HEK293T (cell line): ENCODE measurements at regions not wholly inside any gene's neighbourhood (a gene's known extent, or its start where the extent isn't known, plus 50 kb on each side); places are given as distances from the start of the nearest gene placed in this dataset.

ENCODE experiments used
- CTCF ChIA-PET: fragments of 350-600 bp; formaldehyde crosslinking; extraction: SDS; loops from one replicate; lab custom pipeline; 2021; ENCODE audit warnings: antibody characterized with exemption, inconsistent platforms; lab: Yijun Ruan, JAX
- POLR2A ChIA-PET: fragments of 350-600 bp; formaldehyde crosslinking; extraction: SDS; loops from one replicate; lab custom pipeline; 2020; ENCODE audit warnings: antibody characterized with exemption, inconsistent platforms; lab: Yijun Ruan, JAX
- DNase-seq: peaks from one replicate; pipeline ENCODE4 v3.0.0; 2012; ENCODE audit warnings: mixed read lengths; ENCODE audit errors: extremely low spot score
- ARNT ChIP-seq: fragments of 450-650 bp; IDR thresholded peaks from 2 replicates; pipeline ENCODE4 v1.6.1; 2017; ENCODE audit warnings: mild to moderate bottlenecking
- BHLHE40 ChIP-seq: fragments of 450-650 bp; IDR thresholded peaks from 2 replicates; pipeline ENCODE4 v1.6.1; 2016; ENCODE audit warnings: mild to moderate bottlenecking, moderate library complexity, borderline replicate concordance
- CTBP1 ChIP-seq: fragments of 450-650 bp; IDR thresholded peaks from 2 replicates; pipeline ENCODE4 v1.6.1; 2016; ENCODE audit warnings: borderline replicate concordance
- ELF4 ChIP-seq: fragments of 450-650 bp; IDR thresholded peaks from 2 replicates; pipeline ENCODE4 v1.6.1; 2017; ENCODE audit warnings: antibody characterized with exemption
- FOXA1 ChIP-seq: fragments of 450-650 bp; IDR thresholded peaks from 2 replicates; pipeline ENCODE4 v1.6.1; 2016; ENCODE audit warnings: mild to moderate bottlenecking
- FOXK2 ChIP-seq: fragments of 450-650 bp; IDR thresholded peaks from 2 replicates; pipeline ENCODE4 v1.6.1; 2016; ENCODE audit warnings: mild to moderate bottlenecking
- FOXM1 ChIP-seq: fragments of 450-650 bp; IDR thresholded peaks from 2 replicates; pipeline ENCODE4 v1.6.1; 2017; ENCODE audit warnings: mild to moderate bottlenecking, borderline replicate concordance
- HDGF ChIP-seq: fragments of 450-650 bp; IDR thresholded peaks from 2 replicates; pipeline ENCODE4 v1.6.1; 2017; ENCODE audit warnings: antibody characterized with exemption, borderline replicate concordance
- L3MBTL2 ChIP-seq: fragments of 450-650 bp; conservative IDR thresholded peaks from 2 replicates; pipeline ENCODE4 v1.6.1; 2016; ENCODE audit warnings: mild to moderate bottlenecking
- LEF1 ChIP-seq: fragments of 450-650 bp; IDR thresholded peaks from 2 replicates; pipeline ENCODE4 v1.6.1; 2017; ENCODE audit warnings: mild to moderate bottlenecking, borderline replicate concordance
- NFRKB ChIP-seq: fragments of 450-650 bp; IDR thresholded peaks from 2 replicates; pipeline ENCODE4 v1.6.1; 2016; ENCODE audit warnings: mild to moderate bottlenecking, moderate library complexity
- SP1 ChIP-seq: fragments of 450-650 bp; IDR thresholded peaks from 2 replicates; pipeline ENCODE4 v1.6.1; 2017
- SUZ12 ChIP-seq: fragments of 450-650 bp; IDR thresholded peaks from 2 replicates; pipeline ENCODE4 v1.6.1; 2016; ENCODE audit warnings: mild to moderate bottlenecking
- TARDBP ChIP-seq: fragments of 450-650 bp; IDR thresholded peaks from 2 replicates; pipeline ENCODE4 v1.6.1; 2016
- ZNF384 ChIP-seq: fragments of 450-650 bp; IDR thresholded peaks from 2 replicates; pipeline ENCODE4 v1.6.1; 2016
- TF ChIP-seq, protein P1 (sequence below): fragments of 450-650 bp; IDR thresholded peaks from 2 replicates; pipeline ENCODE4 v1.6.1; 2016

DNA sequence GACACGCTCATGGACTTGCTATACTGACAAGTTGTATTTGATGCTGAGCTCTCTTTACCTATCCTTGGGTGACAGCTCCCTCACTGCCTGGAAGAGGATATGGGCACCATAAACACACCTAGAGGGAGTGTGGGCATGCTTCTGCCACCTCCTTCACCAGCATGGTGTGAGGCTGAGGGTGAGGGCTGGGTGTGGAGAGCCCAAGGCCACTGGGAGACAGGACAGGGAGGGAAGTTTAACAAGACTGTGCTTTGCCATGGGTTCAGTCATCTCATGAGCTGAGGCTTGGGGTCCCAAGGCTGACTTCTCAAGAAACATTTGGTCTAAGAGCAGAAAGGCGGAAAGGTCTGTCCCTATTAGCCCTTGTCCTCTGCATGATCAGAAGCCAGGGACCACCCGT lies 93.6 kb upstream of the ANKRD55 start:
- POLR2A ChIA-PET: no interaction called here
- CTCF ChIA-PET: no interaction called here

DNA sequence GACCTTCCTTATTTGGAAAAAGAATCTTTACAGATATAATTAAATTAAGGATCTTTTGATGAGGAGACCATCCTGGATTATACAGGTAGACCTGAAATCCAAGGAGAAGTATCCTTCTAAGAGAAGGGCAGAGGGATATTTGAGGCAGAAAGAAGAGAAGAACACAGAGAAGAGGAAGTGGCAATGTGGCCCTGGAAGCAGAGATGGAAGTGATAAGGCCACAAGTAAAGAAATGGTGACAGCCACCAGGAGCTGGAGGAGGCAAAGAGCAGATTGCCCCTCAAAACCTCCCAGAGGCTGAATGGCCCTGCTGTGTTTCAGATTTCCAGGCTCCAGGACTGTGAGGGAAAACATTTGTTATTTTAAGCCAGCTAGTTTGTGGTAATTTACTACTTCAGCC lies 93.0 kb upstream of the ANKRD55 start:
- DNase-seq: no peak
- no peak for TF ChIP-seq TARDBP
- TF ChIP-seq ZNF384: no peak
- TF ChIP-seq, protein P1, sequence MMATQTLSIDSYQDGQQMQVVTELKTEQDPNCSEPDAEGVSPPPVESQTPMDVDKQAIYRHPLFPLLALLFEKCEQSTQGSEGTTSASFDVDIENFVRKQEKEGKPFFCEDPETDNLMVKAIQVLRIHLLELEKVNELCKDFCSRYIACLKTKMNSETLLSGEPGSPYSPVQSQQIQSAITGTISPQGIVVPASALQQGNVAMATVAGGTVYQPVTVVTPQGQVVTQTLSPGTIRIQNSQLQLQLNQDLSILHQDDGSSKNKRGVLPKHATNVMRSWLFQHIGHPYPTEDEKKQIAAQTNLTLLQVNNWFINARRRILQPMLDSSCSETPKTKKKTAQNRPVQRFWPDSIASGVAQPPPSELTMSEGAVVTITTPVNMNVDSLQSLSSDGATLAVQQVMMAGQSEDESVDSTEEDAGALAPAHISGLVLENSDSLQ: no peak
- TF ChIP-seq FOXM1: no peak
- no peak for TF ChIP-seq CTBP1
- no peak for TF ChIP-seq FOXA1
- TF ChIP-seq LEF1: no peak
- no peak for TF ChIP-seq ARNT
- no peak for TF ChIP-seq NFRKB
- TF ChIP-seq L3MBTL2: no peak
- no peak for TF ChIP-seq BHLHE40
- TF ChIP-seq HDGF: no peak
- no peak for TF ChIP-seq SUZ12
- no peak for TF ChIP-seq FOXK2
- no peak for TF ChIP-seq SP1
- no peak for TF ChIP-seq ELF4
- CTCF ChIA-PET: no interaction called here
- POLR2A ChIA-PET: no interaction called here

More for the DNA sequence above, 93.6 kb upstream of the ANKRD55 start:
- TF ChIP-seq FOXK2 (no peak), LEF1 (no peak), SUZ12 (no peak), HDGF (no peak), FOXM1 (no peak), ZNF384 (no peak), L3MBTL2 (no peak), FOXA1 (no peak), TARDBP (no peak), ARNT (no peak), CTBP1 (no peak), SP1 (no peak), BHLHE40 (no peak), NFRKB (no peak)
- DNase-seq: no peak

DNA sequence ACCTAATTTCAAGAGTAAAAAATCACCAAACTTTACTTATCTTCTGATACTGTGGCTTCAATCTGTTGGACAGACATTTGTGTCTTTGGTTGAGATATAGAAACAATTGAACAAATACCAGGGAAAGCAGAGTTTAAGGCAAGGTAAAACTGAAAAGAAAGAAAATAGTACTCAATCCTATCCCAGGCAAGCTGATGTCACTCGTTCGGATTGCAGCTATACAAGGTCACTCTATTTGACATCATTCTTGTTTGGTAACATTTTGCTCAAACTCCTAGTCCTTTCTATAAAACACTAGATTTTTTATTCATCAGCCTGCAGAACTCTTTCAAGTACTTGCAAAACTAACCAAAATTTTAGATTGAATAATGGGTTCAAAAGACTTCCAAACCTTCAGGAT lies 91.9 kb upstream of the ANKRD55 start:
- ChIA-PET CTCF (no interaction called here), POLR2A (no interaction called here)
- no peak for DNase-seq
- TF ChIP-seq SUZ12: no peak
- no peak for TF ChIP-seq FOXM1
- no peak for TF ChIP-seq ARNT
- no peak for TF ChIP-seq HDGF
- no peak for TF ChIP-seq ELF4
- TF ChIP-seq CTBP1: no peak
- no peak for TF ChIP-seq FOXK2
- TF ChIP-seq SP1: no peak
- TF ChIP-seq L3MBTL2: no peak
- TF ChIP-seq TARDBP: no peak

- DNase-seq: no peak
- POLR2A ChIA-PET: no interaction called here
- TF ChIP-seq ZNF384 (no peak), NFRKB (no peak), TARDBP (no peak), L3MBTL2 (no peak), FOXA1 (no peak), ELF4 (no peak), ARNT (no peak), CTBP1 (no peak)
- TF ChIP-seq, protein P1: no peak
- CTCF ChIA-PET: no interaction called here
Observed at GRCh38 chr5:56323505-56323904, 90.4 kb upstream of the ANKRD55 start.

DNA sequence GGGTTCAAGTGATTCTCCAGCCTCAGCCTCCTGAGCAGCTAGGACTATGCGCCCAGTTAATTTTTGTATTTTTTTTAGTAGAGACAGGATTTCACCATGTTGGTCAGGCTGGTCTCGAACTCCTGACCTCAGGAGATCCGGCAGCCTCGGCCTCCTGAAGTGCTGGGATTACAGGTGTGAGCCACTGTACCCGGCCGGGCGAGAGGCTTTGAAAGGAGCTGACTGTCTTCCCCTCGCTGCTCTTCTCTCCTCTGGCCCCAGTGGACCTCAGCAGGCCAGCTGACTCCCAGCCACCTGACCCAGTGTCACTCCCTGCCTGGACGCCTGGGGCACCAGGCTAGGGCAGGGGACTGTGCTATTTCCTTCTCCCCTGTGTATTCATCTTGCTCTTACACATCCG lies 89.5 kb upstream of the ANKRD55 start:
- no peak for TF ChIP-seq ARNT
- no peak for TF ChIP-seq NFRKB
- no peak for TF ChIP-seq ELF4
- POLR2A ChIA-PET: no interaction called here
- no peak for DNase-seq
- CTCF ChIA-PET: no interaction called here

DNA sequence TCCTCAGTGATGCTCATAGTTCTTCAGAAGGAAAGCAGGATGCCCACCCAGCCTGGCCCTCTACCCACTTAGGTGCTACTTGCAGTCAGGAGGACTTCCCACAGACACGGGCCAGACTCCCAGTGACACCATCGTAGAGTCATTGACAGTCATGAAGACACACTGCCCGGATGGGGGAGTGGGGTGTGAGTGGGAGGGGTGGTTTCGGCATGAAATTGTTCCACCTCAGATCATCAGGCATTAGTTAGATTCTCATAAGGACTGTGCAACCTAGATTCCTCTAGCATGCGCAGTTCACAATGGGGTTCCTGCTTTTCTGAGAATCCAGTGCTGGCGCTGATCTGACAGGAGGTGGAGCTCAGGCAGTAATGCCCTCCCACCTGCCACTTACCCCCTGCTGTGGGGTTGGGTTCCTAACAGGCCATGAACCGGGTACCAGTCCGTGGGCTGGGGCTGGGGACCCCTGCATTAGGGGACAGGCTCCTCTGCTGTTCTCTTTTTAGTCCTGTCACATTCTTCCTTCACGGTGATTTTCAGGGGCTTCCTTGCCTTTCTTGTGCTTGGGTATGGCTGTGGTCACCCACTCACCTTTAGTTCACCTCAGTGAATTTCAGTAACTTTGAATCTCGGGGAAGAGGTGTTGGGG lies 88.2 kb upstream of the ANKRD55 start:
- DNase-seq: no peak
- no peak for TF ChIP-seq ZNF384
- ChIA-PET POLR2A (no interaction called here), CTCF (interaction anchor here (0.7 kb wide), 1 partner anchor 11 kb away, joined by 3 read pairs; no protein-coding TSS in a partner anchor)

DNA sequence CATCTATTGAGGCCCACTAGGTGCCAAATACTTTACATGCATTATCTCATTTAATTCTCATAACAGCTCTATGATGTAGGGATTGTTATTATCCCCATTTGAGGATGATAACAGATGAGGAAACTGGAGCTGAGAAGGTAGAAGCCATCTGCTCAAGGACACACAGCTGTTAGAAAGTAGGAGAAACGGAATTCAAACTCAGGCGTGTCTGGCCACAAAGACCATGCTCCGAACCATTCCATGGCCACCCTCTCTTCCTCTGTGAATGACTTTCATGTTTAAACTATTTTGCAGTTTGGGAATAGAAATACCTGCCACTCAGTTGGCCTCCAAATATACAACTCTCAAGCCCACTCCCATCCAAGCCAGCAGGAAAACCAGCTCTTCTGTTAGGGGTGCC lies 87.6 kb upstream of the ANKRD55 start:
- ChIA-PET CTCF (interaction anchor here (0.7 kb wide), 1 partner anchor 10 kb away, joined by 3 read pairs; no protein-coding TSS in a partner anchor), POLR2A (no interaction called here)
- no peak for DNase-seq
- TF ChIP-seq LEF1: no peak
- TF ChIP-seq HDGF: no peak
- no peak for TF ChIP-seq ARNT
- no peak for TF ChIP-seq TARDBP
